AG09319 (cell line): ENCODE measurements at regions not wholly inside any gene's neighbourhood (a gene's known extent, or its start where the extent isn't known, plus 50 kb on each side); places are given as distances from the start of the nearest gene placed in this dataset.
"Not testable (repeated sequence)": the region's sequence is repeated elsewhere in the genome, so short reads cannot be mapped to it uniquely, and the experiment has no call there.

Experiments used
- DNase-seq: peaks from one replicate; pipeline ENCODE4 v3.0.0-alpha.2; 2010; ENCODE audit warnings: low read depth; ENCODE audit errors: extremely low read depth
- TF ChIP-seq, protein P1 (sequence below): IDR thresholded peaks from 2 replicates; pipeline ENCODE4 v1.5.1; 2011; ENCODE audit warnings: low read depth, mild to moderate bottlenecking, inconsistent platforms, low read length, moderate library complexity

DNA sequence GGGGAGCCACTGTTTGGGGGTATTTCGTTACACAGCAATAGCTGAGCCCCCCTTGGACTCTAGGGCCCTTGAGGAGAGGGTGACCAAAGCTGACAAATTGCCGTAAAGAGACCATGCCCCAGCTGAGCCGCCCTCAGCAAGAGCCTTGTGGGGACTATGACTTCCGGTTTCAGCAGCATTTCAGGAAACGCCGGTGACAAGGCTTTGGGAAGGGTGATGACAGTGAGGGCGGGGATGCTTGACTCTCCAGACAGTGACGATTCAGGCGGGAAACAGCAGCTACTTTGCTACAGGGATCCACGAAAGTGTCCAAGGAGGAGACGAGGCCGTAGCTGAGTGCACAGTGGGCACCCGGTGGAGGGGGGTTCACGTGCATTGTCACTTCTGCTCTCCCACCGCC is 360.8 kb downstream of the C16orf95 start:
- no peak for DNase-seq
- TF ChIP-seq, protein P1, sequence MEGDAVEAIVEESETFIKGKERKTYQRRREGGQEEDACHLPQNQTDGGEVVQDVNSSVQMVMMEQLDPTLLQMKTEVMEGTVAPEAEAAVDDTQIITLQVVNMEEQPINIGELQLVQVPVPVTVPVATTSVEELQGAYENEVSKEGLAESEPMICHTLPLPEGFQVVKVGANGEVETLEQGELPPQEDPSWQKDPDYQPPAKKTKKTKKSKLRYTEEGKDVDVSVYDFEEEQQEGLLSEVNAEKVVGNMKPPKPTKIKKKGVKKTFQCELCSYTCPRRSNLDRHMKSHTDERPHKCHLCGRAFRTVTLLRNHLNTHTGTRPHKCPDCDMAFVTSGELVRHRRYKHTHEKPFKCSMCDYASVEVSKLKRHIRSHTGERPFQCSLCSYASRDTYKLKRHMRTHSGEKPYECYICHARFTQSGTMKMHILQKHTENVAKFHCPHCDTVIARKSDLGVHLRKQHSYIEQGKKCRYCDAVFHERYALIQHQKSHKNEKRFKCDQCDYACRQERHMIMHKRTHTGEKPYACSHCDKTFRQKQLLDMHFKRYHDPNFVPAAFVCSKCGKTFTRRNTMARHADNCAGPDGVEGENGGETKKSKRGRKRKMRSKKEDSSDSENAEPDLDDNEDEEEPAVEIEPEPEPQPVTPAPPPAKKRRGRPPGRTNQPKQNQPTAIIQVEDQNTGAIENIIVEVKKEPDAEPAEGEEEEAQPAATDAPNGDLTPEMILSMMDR: no peak

DNA sequence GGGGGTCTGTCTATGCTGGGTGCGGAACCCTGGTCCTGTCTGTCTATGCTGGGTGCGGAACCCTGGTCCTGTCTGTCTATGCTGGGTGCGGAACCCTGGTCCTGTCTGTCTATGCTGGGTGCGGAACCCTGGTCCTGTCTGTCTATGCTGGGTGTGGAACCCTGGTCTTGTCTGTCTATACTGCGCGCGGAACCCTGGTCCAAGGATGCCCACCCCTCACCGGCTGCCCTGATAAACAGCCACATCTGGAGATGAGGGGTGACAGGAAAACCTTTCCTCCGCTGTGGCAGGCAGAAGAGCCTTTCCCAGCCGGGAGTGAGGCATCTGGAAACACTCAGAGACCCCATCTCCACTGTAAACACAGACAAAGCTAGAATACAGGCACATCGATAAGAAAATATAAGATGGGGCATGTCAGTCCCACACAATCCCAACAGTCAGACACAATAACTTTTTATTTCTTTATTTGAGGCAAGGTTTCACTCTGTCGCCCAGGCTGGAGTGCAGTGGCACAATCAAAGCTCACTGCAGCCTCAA is 359.5 kb downstream of the C16orf95 start:
- DNase-seq: not testable (repeated sequence)

DNA sequence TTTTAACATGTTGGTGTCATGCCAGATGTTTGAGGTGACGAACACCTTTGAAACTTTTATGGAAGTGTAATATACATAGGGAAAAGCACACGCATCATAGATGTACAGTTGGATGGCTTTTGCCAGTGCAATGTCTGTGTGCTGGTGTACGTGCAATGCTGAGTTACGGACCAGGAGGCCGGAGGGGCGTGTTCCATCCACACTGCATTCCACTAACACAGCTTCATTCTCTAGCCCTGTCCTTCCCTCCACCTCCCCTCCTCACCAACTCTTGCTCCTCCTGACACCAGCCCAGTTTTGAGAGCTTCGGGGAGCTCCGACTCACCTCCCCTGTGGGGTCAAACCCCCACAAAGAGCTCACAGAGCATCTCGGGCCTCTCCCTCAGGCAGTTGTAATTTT is 358.8 kb downstream of the C16orf95 start:
- TF ChIP-seq, protein P1: no peak
- DNase-seq: no peak

DNA sequence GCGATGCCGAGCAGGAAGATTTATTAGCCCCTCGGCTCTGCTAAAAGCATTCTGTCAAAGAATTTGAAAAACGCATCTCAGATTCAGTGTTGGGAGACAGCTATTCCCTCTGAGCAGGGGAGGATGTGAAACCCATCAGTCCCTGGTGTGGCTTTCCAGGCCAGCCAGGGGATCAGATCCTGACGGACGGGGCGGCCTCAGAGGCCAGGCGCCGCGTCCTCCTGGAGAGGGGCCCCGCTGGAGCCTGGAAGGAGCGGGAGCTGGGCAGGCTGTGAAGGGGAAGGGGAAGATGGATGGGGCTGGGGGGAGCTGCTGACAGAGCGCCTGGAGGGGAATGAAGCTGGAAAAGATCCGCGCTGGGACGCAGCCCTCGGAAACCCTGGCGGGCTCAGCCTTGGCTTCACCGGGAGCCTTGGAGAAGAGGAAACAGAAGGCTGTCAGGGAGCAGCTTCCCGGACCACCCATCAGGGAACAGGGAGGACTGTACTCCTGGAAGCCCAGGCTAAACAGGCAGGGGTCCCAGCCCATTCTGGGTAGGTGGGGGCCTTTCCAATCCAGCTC is 358.0 kb downstream of the C16orf95 start:
- TF ChIP-seq, protein P1: no peak
- no peak for DNase-seq

DNA sequence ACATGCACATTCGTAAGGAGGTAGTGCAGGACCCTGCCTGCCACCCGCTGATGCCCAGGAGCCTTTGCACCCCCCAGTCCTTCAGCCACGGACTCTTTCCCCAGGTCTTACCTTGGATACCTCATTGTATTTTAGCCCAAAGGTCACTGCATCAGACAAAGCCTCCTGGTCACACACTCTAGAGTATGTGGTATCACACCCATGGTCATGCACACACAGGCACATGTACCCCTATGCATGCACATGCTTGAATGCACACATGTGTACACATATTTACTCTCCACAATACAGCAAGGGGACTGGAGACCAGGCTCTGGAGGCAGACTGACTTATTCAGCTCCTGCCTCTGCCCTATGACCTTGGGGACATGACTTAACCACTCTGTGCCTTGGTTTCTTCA is 357.5 kb downstream of the C16orf95 start:
- DNase-seq: no peak
- TF ChIP-seq, protein P1: no peak

DNA sequence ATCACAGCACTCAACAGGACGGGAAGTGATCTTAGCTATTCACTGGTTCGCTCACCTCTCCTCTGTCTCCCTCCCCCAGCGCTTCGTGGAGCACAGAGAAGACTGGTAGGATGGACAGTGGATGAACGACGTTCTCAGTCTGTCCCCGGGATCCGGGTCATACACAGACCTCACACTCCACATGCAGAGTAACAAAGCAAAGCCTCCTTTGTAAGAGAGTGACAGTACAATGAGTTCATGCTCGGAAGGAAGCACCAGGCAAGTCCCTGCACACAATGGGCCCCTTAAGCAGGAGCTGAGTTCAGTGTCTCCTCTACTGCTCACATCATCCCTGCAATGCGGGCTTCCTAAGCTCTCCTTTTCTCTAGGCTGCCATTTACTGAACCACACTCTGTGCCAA is 356.9 kb downstream of the C16orf95 start:
- DNase-seq: no peak
- TF ChIP-seq, protein P1: no peak

DNA sequence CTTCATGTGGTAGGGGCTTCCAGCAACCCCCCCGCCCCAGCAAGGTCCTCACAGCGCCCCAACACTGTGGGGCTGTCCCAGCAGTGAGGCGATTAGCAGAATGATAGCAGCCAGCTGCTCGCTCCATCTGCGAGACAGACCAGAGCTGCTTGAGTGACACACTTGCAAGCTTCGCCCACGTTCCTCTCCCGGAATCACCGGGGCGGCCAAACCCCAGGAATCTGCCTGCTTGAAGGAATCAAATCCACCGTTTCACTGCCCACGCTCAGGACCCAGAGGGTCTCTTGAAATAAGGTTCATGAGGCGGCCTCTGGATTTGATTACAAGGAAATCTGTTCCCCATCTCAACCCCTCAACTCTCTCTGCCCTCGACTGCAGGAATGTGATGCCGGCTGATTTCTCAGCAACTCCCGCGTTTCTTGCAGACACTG is 356.0 kb downstream of the C16orf95 start:
- TF ChIP-seq, protein P1: no peak
- peak; percentile 30 for DNase-seq

DNA sequence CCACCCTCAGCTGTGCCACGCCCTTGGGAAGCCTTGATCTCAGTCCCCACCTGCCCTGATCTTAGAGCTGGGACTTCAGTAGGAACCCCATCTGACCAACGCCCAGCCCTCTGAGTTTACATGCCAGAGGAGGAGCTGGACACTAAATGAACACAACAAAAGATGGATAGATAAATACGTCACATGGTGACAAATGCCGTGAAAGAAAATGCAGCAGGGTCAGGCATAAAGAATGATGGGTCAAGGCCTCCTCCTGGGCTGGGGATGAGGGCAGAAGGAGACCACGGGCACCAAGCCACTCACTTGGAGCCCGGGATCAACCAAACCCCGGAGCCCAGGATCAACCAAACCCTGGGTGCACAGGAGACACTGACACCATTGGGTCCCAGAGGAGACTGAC is 354.9 kb downstream of the C16orf95 start:
- DNase-seq: no peak
- TF ChIP-seq, protein P1: no peak
